ENCODE measurements at regions not wholly inside any gene's neighbourhood (a gene's known extent, or its start where the extent isn't known, plus 50 kb on each side); places are given as distances from the start of the nearest gene placed in this dataset.

GRCh38 chr4:171639540-171639939, 173.7 kb upstream of the GALNTL6 start:
- Histone ChIP-seq H3K9me3 (ENCODE audit: control insufficient read depth, low read length) (no peaks in the 10 kb centered on the region), H3K36me3 (ENCODE audit: control insufficient read depth, insufficient read depth, low read length) (no peaks in the 10 kb centered on the region), H3K27ac (ENCODE audit: low read depth, low read length, severe bottlenecking) (no peak overlapping the region), H3K4me3 (ENCODE audit: extremely low read depth, insufficient read depth, low read length, poor library complexity, severe bottlenecking) (no peak overlapping the region), H3K4me1 (ENCODE audit: control insufficient read depth, insufficient read depth, low read length, poor library complexity, severe bottlenecking) (no peaks in the 10 kb centered on the region)
- WGBS, 2 experiments (ENCODE audit: insufficient coverage in 2 of 2) = 66 to 100% methylated on average over 2 to 4 of the region's 5 CpGs

GRCh38 chr4:171636606-171637005, 176.6 kb upstream of the GALNTL6 start:
- no peak overlapping the region for H3K4me3 ChIP-seq (ENCODE audit: extremely low read depth, insufficient read depth, low read length, poor library complexity, severe bottlenecking)
- H3K27ac ChIP-seq (ENCODE audit: low read depth, low read length, severe bottlenecking) = no peak overlapping the region
- no CpG with 5 or more reads among the region's 2 CpGs for whole genome bisulfite sequencing, 2 experiments (ENCODE audit: insufficient coverage in 2 of 2)
- no peaks in the 10 kb centered on the region for H3K36me3 ChIP-seq (ENCODE audit: control insufficient read depth, insufficient read depth, low read length)
- H3K4me1 ChIP-seq (ENCODE audit: control insufficient read depth, insufficient read depth, low read length, poor library complexity, severe bottlenecking) = no peaks in the 10 kb centered on the region
- H3K9me3 ChIP-seq (ENCODE audit: control insufficient read depth, low read length) = no peaks in the 10 kb centered on the region

GRCh38 chr4:171629737-171630136, 183.5 kb upstream of the GALNTL6 start:
- no peaks in the 10 kb centered on the region for H3K36me3 ChIP-seq (ENCODE audit: control insufficient read depth, insufficient read depth, low read length)
- H3K4me3 ChIP-seq (ENCODE audit: extremely low read depth, insufficient read depth, low read length, poor library complexity, severe bottlenecking) = no peak overlapping the region
- H3K27ac ChIP-seq (ENCODE audit: low read depth, low read length, severe bottlenecking) = no peak overlapping the region
- 89 to 93% methylated on average over 17 to 18 of the region's 18 CpGs for WGBS, 2 experiments (ENCODE audit: insufficient coverage in 2 of 2)
- no peaks in the 10 kb centered on the region for H3K9me3 ChIP-seq (ENCODE audit: control insufficient read depth, low read length)
- H3K4me1 ChIP-seq (ENCODE audit: control insufficient read depth, insufficient read depth, low read length, poor library complexity, severe bottlenecking) = no peaks in the 10 kb centered on the region

- H3K36me3 ChIP-seq (ENCODE audit: control insufficient read depth, insufficient read depth, low read length) = no peaks in the 10 kb centered on the region
- H3K9me3 ChIP-seq (ENCODE audit: control insufficient read depth, low read length) = no peaks in the 10 kb centered on the region
- H3K4me1 ChIP-seq (ENCODE audit: control insufficient read depth, insufficient read depth, low read length, poor library complexity, severe bottlenecking) = no peaks in the 10 kb centered on the region
- no peak overlapping the region for H3K27ac ChIP-seq (ENCODE audit: low read depth, low read length, severe bottlenecking)
- no CpG with 5 or more reads among the region's 3 CpGs for WGBS, 2 experiments (ENCODE audit: insufficient coverage in 2 of 2)
- no peak overlapping the region for H3K4me3 ChIP-seq (ENCODE audit: extremely low read depth, insufficient read depth, low read length, poor library complexity, severe bottlenecking)
Observed at GRCh38 chr4:171629182-171629581, 184.0 kb upstream of the GALNTL6 start.

GRCh38 chr4:171626554-171626953, 186.7 kb upstream of the GALNTL6 start:
- Histone ChIP-seq H3K27ac (ENCODE audit: low read depth, low read length, severe bottlenecking) (no peak overlapping the region), H3K4me3 (ENCODE audit: extremely low read depth, insufficient read depth, low read length, poor library complexity, severe bottlenecking) (no peak overlapping the region)
- WGBS, 2 experiments (ENCODE audit: insufficient coverage in 2 of 2) = 100% methylated on average over 4 of the region's 4 CpGs; no CpG with 5 or more reads in 1 of the 2 experiments

GRCh38 chr4:171622729-171623128, 190.5 kb upstream of the GALNTL6 start:
- no peak overlapping the region for H3K4me3 ChIP-seq (ENCODE audit: extremely low read depth, insufficient read depth, low read length, poor library complexity, severe bottlenecking)
- H3K4me1 ChIP-seq (ENCODE audit: control insufficient read depth, insufficient read depth, low read length, poor library complexity, severe bottlenecking) = no peaks in the 10 kb centered on the region
- H3K9me3 ChIP-seq (ENCODE audit: control insufficient read depth, low read length) = no peaks in the 10 kb centered on the region
- 96 to 100% methylated on average over 2 of the region's 3 CpGs for WGBS, 2 experiments (ENCODE audit: insufficient coverage in 2 of 2)
- no peak overlapping the region for H3K27ac ChIP-seq (ENCODE audit: low read depth, low read length, severe bottlenecking)
- H3K36me3 ChIP-seq (ENCODE audit: control insufficient read depth, insufficient read depth, low read length) = no peaks in the 10 kb centered on the region

More at GRCh38 chr4:171626554-171626953, 186.7 kb upstream of the GALNTL6 start:
- Histone ChIP-seq H3K36me3 (ENCODE audit: control insufficient read depth, insufficient read depth, low read length) (no peaks in the 10 kb centered on the region), H3K4me1 (ENCODE audit: control insufficient read depth, insufficient read depth, low read length, poor library complexity, severe bottlenecking) (no peaks in the 10 kb centered on the region), H3K9me3 (ENCODE audit: control insufficient read depth, low read length) (no peaks in the 10 kb centered on the region)

GRCh38 chr4:171621646-171622045, 191.6 kb upstream of the GALNTL6 start:
- Histone ChIP-seq H3K36me3 (ENCODE audit: control insufficient read depth, insufficient read depth, low read length) (no peaks in the 10 kb centered on the region), H3K4me3 (ENCODE audit: extremely low read depth, insufficient read depth, low read length, poor library complexity, severe bottlenecking) (no peak overlapping the region), H3K4me1 (ENCODE audit: control insufficient read depth, insufficient read depth, low read length, poor library complexity, severe bottlenecking) (no peaks in the 10 kb centered on the region), H3K9me3 (ENCODE audit: control insufficient read depth, low read length) (no peaks in the 10 kb centered on the region), H3K27ac (ENCODE audit: low read depth, low read length, severe bottlenecking) (no peak overlapping the region)

- Histone ChIP-seq H3K36me3 (ENCODE audit: control insufficient read depth, insufficient read depth, low read length) (no peaks in the 10 kb centered on the region), H3K9me3 (ENCODE audit: control insufficient read depth, low read length) (no peaks in the 10 kb centered on the region), H3K4me3 (ENCODE audit: extremely low read depth, insufficient read depth, low read length, poor library complexity, severe bottlenecking) (no peak overlapping the region), H3K27ac (ENCODE audit: low read depth, low read length, severe bottlenecking) (no peak overlapping the region), H3K4me1 (ENCODE audit: control insufficient read depth, insufficient read depth, low read length, poor library complexity, severe bottlenecking) (no peaks in the 10 kb centered on the region)
- 80 to 83% methylated on average over 1 of the region's 2 CpGs for WGBS, 2 experiments (ENCODE audit: insufficient coverage in 2 of 2)
Observed at GRCh38 chr4:171612907-171613306, 200.3 kb upstream of the GALNTL6 start.

- no peaks in the 10 kb centered on the region for H3K9me3 ChIP-seq (ENCODE audit: control insufficient read depth, low read length)
- no peak overlapping the region for H3K4me3 ChIP-seq (ENCODE audit: extremely low read depth, insufficient read depth, low read length, poor library complexity, severe bottlenecking)
- no peak overlapping the region for H3K27ac ChIP-seq (ENCODE audit: low read depth, low read length, severe bottlenecking)
- H3K36me3 ChIP-seq (ENCODE audit: control insufficient read depth, insufficient read depth, low read length) = no peaks in the 10 kb centered on the region
- no peaks in the 10 kb centered on the region for H3K4me1 ChIP-seq (ENCODE audit: control insufficient read depth, insufficient read depth, low read length, poor library complexity, severe bottlenecking)
- 89 to 91% methylated on average over 5 to 6 of the region's 8 CpGs for WGBS, 2 experiments (ENCODE audit: insufficient coverage in 2 of 2)
Observed at GRCh38 chr4:171602638-171603355, 210.4 kb upstream of the GALNTL6 start.

- WGBS, 2 experiments (ENCODE audit: insufficient coverage in 2 of 2) = 100% methylated on average over 1 of the region's 3 CpGs; no CpG with 5 or more reads in 1 of the 2 experiments
- no peaks in the 10 kb centered on the region for H3K36me3 ChIP-seq (ENCODE audit: control insufficient read depth, insufficient read depth, low read length)
Observed at GRCh38 chr4:171601091-171601490, 212.1 kb upstream of the GALNTL6 start.

GRCh38 chr4:171599628-171600027, 213.6 kb upstream of the GALNTL6 start:
- Histone ChIP-seq H3K9me3 (ENCODE audit: control insufficient read depth, low read length) (no peaks in the 10 kb centered on the region), H3K4me1 (ENCODE audit: control insufficient read depth, insufficient read depth, low read length, poor library complexity, severe bottlenecking) (no peaks in the 10 kb centered on the region), H3K4me3 (ENCODE audit: extremely low read depth, insufficient read depth, low read length, poor library complexity, severe bottlenecking) (no peak overlapping the region), H3K27ac (ENCODE audit: low read depth, low read length, severe bottlenecking) (no peak overlapping the region), H3K36me3 (ENCODE audit: control insufficient read depth, insufficient read depth, low read length) (no peaks in the 10 kb centered on the region)
- WGBS, 2 experiments (ENCODE audit: insufficient coverage in 2 of 2) = no CpG with 5 or more reads among the region's 3 CpGs

More at GRCh38 chr4:171601091-171601490, 212.1 kb upstream of the GALNTL6 start:
- no peaks in the 10 kb centered on the region for H3K4me1 ChIP-seq (ENCODE audit: control insufficient read depth, insufficient read depth, low read length, poor library complexity, severe bottlenecking)
- H3K27ac ChIP-seq (ENCODE audit: low read depth, low read length, severe bottlenecking) = no peak overlapping the region
- no peak overlapping the region for H3K4me3 ChIP-seq (ENCODE audit: extremely low read depth, insufficient read depth, low read length, poor library complexity, severe bottlenecking)
- H3K9me3 ChIP-seq (ENCODE audit: control insufficient read depth, low read length) = no peaks in the 10 kb centered on the region

Measured in mesodermal cell (in vitro differentiated cells).